Calu3 (cell line): ENCODE measurements at regions not wholly inside any gene's neighbourhood (a gene's known extent, or its start where the extent isn't known, plus 50 kb on each side); places are given as distances from the start of the nearest gene placed in this dataset.

ENCODE experiments used
- BruUV-seq: library from RNA; stranded (reverse); fragments of 400-500 nt; replicated peaks from 2 replicates; lab custom pipeline; 2021; lab: Mats Ljungman, UMichigan
- CTCF ChIA-PET: fragments of 300-600 bp; sonication (Branson Sonifier 250); formaldehyde crosslinking; loops from one replicate; lab custom pipeline; 2022; ENCODE audit warnings: antibody characterized with exemption; lab: Charles Lee
- DNase-seq: peaks from one replicate; pipeline ENCODE4 v3.0.0; 2022
- H3K27ac Mint-ChIP-seq: one replicate; pipeline ENCODE4 v1.8.0; 2022; ENCODE audit warnings: mixed read lengths; ENCODE audit not compliant: unreplicated experiment
- H3K27me3 Mint-ChIP-seq: one replicate; pipeline ENCODE4 v1.8.0; 2022; ENCODE audit warnings: mixed read lengths; ENCODE audit not compliant: unreplicated experiment
- H3K36me3 Mint-ChIP-seq: one replicate; pipeline ENCODE4 v1.8.0; 2022; ENCODE audit warnings: mild to moderate bottlenecking, moderate library complexity, mixed read lengths; ENCODE audit not compliant: insufficient read depth, unreplicated experiment
- H3K4me1 Mint-ChIP-seq: one replicate; pipeline ENCODE4 v1.8.0; 2022; ENCODE audit warnings: mild to moderate bottlenecking, low read depth, mixed read lengths; ENCODE audit not compliant: unreplicated experiment
- H3K4me3 Mint-ChIP-seq: one replicate; pipeline ENCODE4 v1.8.0; 2022; ENCODE audit warnings: mild to moderate bottlenecking, low read depth, moderate library complexity, mixed read lengths; ENCODE audit not compliant: unreplicated experiment
- H3K9me3 Mint-ChIP-seq: one replicate; pipeline ENCODE4 v1.8.0; 2022; ENCODE audit warnings: low read depth, mixed read lengths; ENCODE audit not compliant: unreplicated experiment
- intact Hi-C: fragments of 100-400 bp; cut with micrococcal nuclease; formaldehyde crosslinking; loops from one replicate; pipeline ENCODE4 v1.10.0; 2022; ENCODE audit not compliant: unreplicated experiment
- TF ChIP-seq, protein P1 (sequence below): fragments of 200-600 bp; IDR thresholded peaks from one replicate; pipeline ENCODE4 v1.8.0; 2022; ENCODE audit warnings: antibody characterized with exemption; ENCODE audit not compliant: unreplicated experiment

DNA sequence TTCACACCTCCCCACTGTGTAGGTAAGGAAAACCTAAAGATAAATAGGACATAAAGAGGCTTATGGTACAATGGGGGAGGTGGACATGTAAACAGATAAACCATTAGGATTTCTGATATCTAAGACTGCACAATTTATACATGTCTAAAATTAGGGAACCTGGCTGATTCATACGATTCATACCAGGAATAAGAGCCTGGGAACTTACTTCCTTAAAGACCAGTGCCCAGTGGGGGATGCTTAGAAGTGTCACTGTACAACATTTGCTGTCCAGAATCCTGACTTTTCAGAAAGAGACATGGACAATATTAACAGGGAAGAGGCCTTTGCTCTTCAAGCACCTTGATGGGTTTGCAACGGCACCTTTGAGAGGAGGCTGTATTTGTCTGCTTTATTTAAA is 116.8 kb upstream of the KIT start:
- no peaks in the 10 kb centered on the region for H3K4me1 Mint-ChIP-seq
- TF ChIP-seq, protein P1, sequence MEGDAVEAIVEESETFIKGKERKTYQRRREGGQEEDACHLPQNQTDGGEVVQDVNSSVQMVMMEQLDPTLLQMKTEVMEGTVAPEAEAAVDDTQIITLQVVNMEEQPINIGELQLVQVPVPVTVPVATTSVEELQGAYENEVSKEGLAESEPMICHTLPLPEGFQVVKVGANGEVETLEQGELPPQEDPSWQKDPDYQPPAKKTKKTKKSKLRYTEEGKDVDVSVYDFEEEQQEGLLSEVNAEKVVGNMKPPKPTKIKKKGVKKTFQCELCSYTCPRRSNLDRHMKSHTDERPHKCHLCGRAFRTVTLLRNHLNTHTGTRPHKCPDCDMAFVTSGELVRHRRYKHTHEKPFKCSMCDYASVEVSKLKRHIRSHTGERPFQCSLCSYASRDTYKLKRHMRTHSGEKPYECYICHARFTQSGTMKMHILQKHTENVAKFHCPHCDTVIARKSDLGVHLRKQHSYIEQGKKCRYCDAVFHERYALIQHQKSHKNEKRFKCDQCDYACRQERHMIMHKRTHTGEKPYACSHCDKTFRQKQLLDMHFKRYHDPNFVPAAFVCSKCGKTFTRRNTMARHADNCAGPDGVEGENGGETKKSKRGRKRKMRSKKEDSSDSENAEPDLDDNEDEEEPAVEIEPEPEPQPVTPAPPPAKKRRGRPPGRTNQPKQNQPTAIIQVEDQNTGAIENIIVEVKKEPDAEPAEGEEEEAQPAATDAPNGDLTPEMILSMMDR, result no peak

DNA sequence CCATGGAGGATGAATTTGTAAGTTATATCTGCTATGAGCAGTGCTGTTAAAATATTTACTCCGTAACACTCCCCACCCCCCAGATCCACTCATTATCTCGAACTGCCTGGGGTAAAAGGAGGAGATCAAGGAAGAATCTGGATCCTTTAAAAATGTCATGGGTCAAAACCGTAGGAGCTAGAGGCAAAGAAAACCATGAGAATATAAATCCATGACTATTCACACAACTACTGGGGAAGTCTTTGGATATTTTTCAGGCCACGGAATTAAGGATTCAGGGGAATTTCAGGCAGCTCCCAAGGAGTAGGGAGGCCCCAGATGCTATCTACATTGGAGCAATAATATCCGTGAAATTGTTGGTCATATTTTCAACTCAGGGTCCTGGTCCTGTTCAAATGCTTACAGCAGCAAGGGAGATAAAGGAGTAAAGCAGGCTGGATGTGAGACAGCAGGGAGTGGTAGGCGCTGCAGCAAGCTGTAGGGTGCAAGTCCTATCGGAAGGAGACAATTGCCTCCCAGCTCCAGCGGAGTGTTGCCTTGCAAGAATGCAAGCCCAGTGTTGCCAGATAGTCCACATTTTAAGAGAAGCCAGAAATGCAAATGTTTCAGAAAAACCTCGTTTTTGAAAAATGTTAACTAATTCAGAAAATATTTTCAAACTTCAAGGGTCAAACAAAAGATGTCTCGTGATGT is 116.2 kb upstream of the KIT start:
- TF ChIP-seq, protein P1, result no peak
- peaks cover 12% of the 10 kb centered on the region for H3K27me3 Mint-ChIP-seq
- H3K4me1 Mint-ChIP-seq, result no peaks in the 10 kb centered on the region
- no peaks in the 10 kb centered on the region for H3K9me3 Mint-ChIP-seq
- CTCF ChIA-PET, result no interaction called here
- intact Hi-C loops, result no loop called here
- no peaks in the 10 kb centered on the region for H3K36me3 Mint-ChIP-seq
- BruUV-seq, result no TSS peak
- DNase-seq, result no peak
- no peak overlapping the region for H3K4me3 Mint-ChIP-seq
- H3K27ac Mint-ChIP-seq, result no peak overlapping the region

More for the DNA sequence above, 116.8 kb upstream of the KIT start:
- intact Hi-C loops, result no loop called here
- Mint-ChIP-seq H3K36me3 (no peaks in the 10 kb centered on the region), H3K4me3 (no peak overlapping the region), H3K27me3 (peaks cover 12% of the 10 kb centered on the region), H3K9me3 (no peaks in the 10 kb centered on the region), H3K27ac (no peak overlapping the region)
- CTCF ChIA-PET, result no interaction called here
- DNase-seq, result no peak
- no TSS peak for BruUV-seq

DNA sequence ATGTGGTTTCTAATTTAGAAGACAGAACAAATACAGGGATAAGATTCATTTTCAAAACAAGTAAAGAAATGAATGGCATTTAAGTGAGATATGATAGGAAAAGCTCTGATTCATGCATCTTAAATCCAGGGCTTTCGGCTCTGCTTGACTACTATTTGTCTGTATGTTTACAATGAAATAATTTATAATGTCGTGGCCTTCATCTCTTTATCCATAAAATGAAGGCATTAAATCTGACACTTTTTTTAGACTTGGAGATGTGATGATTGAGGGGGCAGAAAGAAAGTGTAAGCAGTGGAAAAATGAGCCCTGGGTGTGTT is 115.7 kb upstream of the KIT start:
- intact Hi-C loops, result no loop called here
- TF ChIP-seq, protein P1, result no peak
- Mint-ChIP-seq H3K9me3 (no peaks in the 10 kb centered on the region), H3K36me3 (no peaks in the 10 kb centered on the region), H3K27me3 (peaks cover 12% of the 10 kb centered on the region), H3K4me1 (no peaks in the 10 kb centered on the region), H3K27ac (no peak overlapping the region), H3K4me3 (no peak overlapping the region)
- no TSS peak for BruUV-seq
- no peak for DNase-seq
- CTCF ChIA-PET, result no interaction called here

DNA sequence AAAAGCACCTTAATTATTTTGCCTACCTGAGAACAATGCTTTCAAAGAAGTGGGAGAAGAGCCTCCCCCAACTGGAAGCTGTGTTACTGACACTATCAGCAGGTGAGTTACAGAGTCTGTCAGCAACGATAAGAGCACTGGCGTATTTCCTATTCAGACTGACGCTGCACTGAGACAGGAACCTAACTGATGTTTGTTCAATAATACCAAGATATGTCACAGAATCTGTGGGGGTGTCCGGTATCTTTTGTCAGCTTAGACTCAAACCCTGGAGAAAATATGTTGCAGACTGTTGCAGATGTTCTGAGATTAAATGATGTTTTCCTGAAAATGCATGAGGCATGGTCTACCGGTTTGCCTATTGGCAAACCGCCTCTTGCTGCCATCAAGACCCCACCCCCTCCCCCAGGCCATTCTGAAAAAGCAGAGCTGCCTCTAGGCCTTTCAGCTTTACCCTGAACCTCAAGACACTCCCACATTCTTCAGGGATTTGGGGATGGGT is 115.2 kb upstream of the KIT start:
- H3K9me3 Mint-ChIP-seq, result no peaks in the 10 kb centered on the region
- peaks cover 12% of the 10 kb centered on the region for H3K27me3 Mint-ChIP-seq
- TF ChIP-seq, protein P1, result no peak
- no peak for DNase-seq
- CTCF ChIA-PET, result interaction anchor here (0.6 kb wide), 1 partner anchor 41 kb away, joined by 6 read pairs; no protein-coding TSS in a partner anchor
- BruUV-seq, result no TSS peak
- no peaks in the 10 kb centered on the region for H3K4me1 Mint-ChIP-seq
- H3K4me3 Mint-ChIP-seq, result no peak overlapping the region
- H3K27ac Mint-ChIP-seq, result no peak overlapping the region
- intact Hi-C loops, result no loop called here
- no peaks in the 10 kb centered on the region for H3K36me3 Mint-ChIP-seq
